K562 (cell line): ENCODE measurements at regions not wholly inside any gene's neighbourhood (a gene's known extent, or its start where the extent isn't known, plus 50 kb on each side); places are given as distances from the start of the nearest gene placed in this dataset.

Experiments
- ATAC-seq: fragments of 200-7000 bp; cut with Tn5 transposase; 3 replicates; pipeline ENCODE4 v1.9.1; 2020; ENCODE audit warnings: moderate library complexity
- BruUV-seq: library from RNA; stranded (reverse); fragments of 400-500 nt; replicated peaks from 2 replicates; lab custom pipeline; 2021; lab: Mats Ljungman, UMichigan
- CTCF ChIA-PET: fragments of 300-600 bp; formaldehyde crosslinking; extraction: SDS; loops from one replicate; lab custom pipeline; 2021; ENCODE audit warnings: low intra/inter-chr PET ratio; lab: Yijun Ruan, JAX
- POLR2A ChIA-PET: fragments of 300-600, 350-650 bp; sonication (Branson Sonifier 250); formaldehyde crosslinking; extraction: SDS; loops from one replicate; lab custom pipeline; 2021; ENCODE audit warnings: antibody characterized with exemption, inconsistent platforms; lab: Yijun Ruan, JAX
- DNase-seq, 4 experiments: peaks; one replicate each; pipeline versions ENCODE4 v3.0.0 to v3.0.0-alpha.2; 2011 to 2018; ENCODE audit warnings: low spot score in 3 of 4, mixed read lengths in 3 of 4; ENCODE audit errors: extremely low read depth in 1 of 4
- FAIRE-seq: peaks from 2 replicates; lab custom pipeline; 2011; peaks lifted over from hg19 to GRCh38; lab: Jason Lieb, UNC
- H2AFZ ChIP-seq: 2 replicates; pipeline ENCODE4 v1.6.0; 2011; ENCODE audit warnings: low read depth, low read length, control low read depth, inconsistent platforms
- H3K27ac ChIP-seq: fragments of 200-600 bp; 3 replicates; pipeline ENCODE4 v1.8.0; 2011; ENCODE audit warnings: low read depth, mild to moderate bottlenecking, control low read depth, inconsistent platforms, low read length, moderate library complexity, mixed read lengths; ENCODE audit errors: extremely low read depth
- H3K27me3 ChIP-seq, 2 experiments: fragments of 300-600 bp in 1 of 2; 2 replicates in 1 of 2; 3 replicates in 1 of 2; pipeline versions ENCODE4 v1.6.0 to v1.8.0; 2011; ENCODE audit warnings: inconsistent platforms in 2 of 2, low read length in 2 of 2, mild to moderate bottlenecking in 1 of 2, mixed read lengths in 1 of 2, moderate library complexity in 1 of 2; ENCODE audit not compliant: control insufficient read depth in 2 of 2, insufficient read depth in 2 of 2
- H3K36me3 ChIP-seq: fragments of 300-600 bp; 3 replicates; pipeline ENCODE4 v1.8.0; 2011; ENCODE audit warnings: mild to moderate bottlenecking, low read length, inconsistent platforms; ENCODE audit not compliant: control insufficient read depth, insufficient read depth
- H3K4me1 ChIP-seq, 2 experiments: fragments of 200-600 bp in 1 of 2; replicated peaks in 1 of 2; 2 replicates in 1 of 2; 3 replicates in 1 of 2; pipeline versions ENCODE4 v1.5.1 to v1.8.0; 2011; ENCODE audit warnings: inconsistent platforms in 2 of 2, low read length in 2 of 2, mild to moderate bottlenecking in 1 of 2, mixed read lengths in 1 of 2, moderate library complexity in 1 of 2; ENCODE audit not compliant: control insufficient read depth in 2 of 2, insufficient read depth in 2 of 2
- H3K4me2 ChIP-seq: 2 replicates; pipeline ENCODE4 v1.6.1; 2011; ENCODE audit warnings: low read length, control low read depth, inconsistent platforms, mixed read lengths; ENCODE audit not compliant: insufficient read depth
- H3K4me3 ChIP-seq: fragments of 200-600 bp; sonication (generic), shearing (Covaris generic); 2 replicates; pipeline ENCODE4 v1.5.1; 2016; ENCODE audit warnings: control low read depth, inconsistent platforms
- H3K79me2 ChIP-seq: fragments of 200-600 bp; 3 replicates; pipeline ENCODE4 v1.8.0; 2011; ENCODE audit warnings: low read length, inconsistent platforms; ENCODE audit not compliant: control insufficient read depth, insufficient read depth
- H3K9ac ChIP-seq, 2 experiments: 2 replicates each; pipeline versions ENCODE4 v1.6.0 to v1.6.1; 2011; ENCODE audit warnings: low read depth in 2 of 2, low read length in 2 of 2, control low read depth in 1 of 2, inconsistent platforms in 1 of 2, mild to moderate bottlenecking in 1 of 2, mixed read lengths in 1 of 2; ENCODE audit not compliant: insufficient read depth in 1 of 2
- H3K9me1 ChIP-seq: one replicate; pipeline ENCODE4 v1.6.0; 2011; ENCODE audit warnings: inconsistent platforms, mild to moderate bottlenecking, low read length, moderate library complexity; ENCODE audit not compliant: control insufficient read depth, insufficient read depth
- H3K9me3 ChIP-seq: replicated peaks from 2 replicates; pipeline ENCODE4 v1.5.1; 2011; ENCODE audit warnings: low read depth, low read length, inconsistent platforms; ENCODE audit not compliant: control insufficient read depth, insufficient read depth
- H4K20me1 ChIP-seq: replicated peaks from 2 replicates; pipeline ENCODE4 v1.6.1; 2011; ENCODE audit warnings: low read length, inconsistent platforms, mixed read lengths; ENCODE audit not compliant: control insufficient read depth, insufficient read depth
- ZNF740 ChIP-seq, 3 experiments: fragments of 200-800 bp in 1 of 3; sonication (Bioruptor generic) in 1 of 3; sonication (generic) in 1 of 3; formaldehyde crosslinking in 1 of 3; IDR thresholded peaks; 2 replicates each; pipeline versions ENCODE4 v1.6.1 to v1.8.0; 2016 to 2022; ENCODE audit warnings: mild to moderate bottlenecking in 2 of 3, missing compliant biosample characterization in 2 of 3, missing genetic modification characterization in 2 of 3, missing genetic modification reagents in 1 of 3
- WGBS: fragments of 100-300 bp; shearing (Covaris generic); methylation state at CpG from one replicate; pipeline ENCODE4 v1.1.6; 2016; ENCODE audit warnings: low coverage, mixed read lengths; ENCODE audit not compliant: insufficient coverage; ENCODE audit errors: missing lambda C conversion rate; 5-methylcytosine and 5-hydroxymethylcytosine counted together
- in situ Hi-C: fragments of 300-500 bp; cut with MboI; formaldehyde crosslinking; loops from 4 replicates; pipeline ENCODE4 v1.15.0; 2018; ENCODE audit warnings: inconsistent platforms, mixed read lengths
- intact Hi-C: fragments of 100-400 bp; cut with micrococcal nuclease; formaldehyde crosslinking; loops from 2 replicates; pipeline ENCODE4 v1.14.2; 2022
- TF ChIP-seq, protein P1 (sequence below): IDR thresholded peaks from 2 replicates; pipeline ENCODE4 v1.6.1; 2014; ENCODE audit warnings: antibody characterized with exemption
- TF ChIP-seq, protein P2 (sequence below): fragments of 250-450 bp; sonication (Bioruptor Pico); IDR thresholded peaks from 2 replicates; pipeline ENCODE4 v1.8.0; 2022; ENCODE audit warnings: moderate library complexity, mild to moderate bottlenecking, inconsistent platforms

GRCh38 chr16:50944033-50944432, 202.1 kb downstream of the CYLD start:
- in situ Hi-C loops, result no loop called here
- CTCF ChIA-PET, result no interaction called here
- H3K9me3 ChIP-seq, result no peaks in the 10 kb centered on the region
- ATAC-seq (no peak), DNase-seq (no peak)
- H3K79me2 ChIP-seq, result no peaks in the 10 kb centered on the region
- 0% methylated on average over 7 of the region's 7 CpGs for WGBS
- intact Hi-C loops, result no loop called here
- no peak overlapping the region for H2AFZ ChIP-seq
- no peaks in the 10 kb centered on the region for H4K20me1 ChIP-seq
- no peaks in the 10 kb centered on the region for H3K36me3 ChIP-seq
- no peak overlapping the region for H3K4me3 ChIP-seq
- BruUV-seq, result no TSS peak
- no peaks in the 10 kb centered on the region; a peak in 1 of 5 replicates for H3K27me3 ChIP-seq
- TF ChIP-seq, protein P1, sequence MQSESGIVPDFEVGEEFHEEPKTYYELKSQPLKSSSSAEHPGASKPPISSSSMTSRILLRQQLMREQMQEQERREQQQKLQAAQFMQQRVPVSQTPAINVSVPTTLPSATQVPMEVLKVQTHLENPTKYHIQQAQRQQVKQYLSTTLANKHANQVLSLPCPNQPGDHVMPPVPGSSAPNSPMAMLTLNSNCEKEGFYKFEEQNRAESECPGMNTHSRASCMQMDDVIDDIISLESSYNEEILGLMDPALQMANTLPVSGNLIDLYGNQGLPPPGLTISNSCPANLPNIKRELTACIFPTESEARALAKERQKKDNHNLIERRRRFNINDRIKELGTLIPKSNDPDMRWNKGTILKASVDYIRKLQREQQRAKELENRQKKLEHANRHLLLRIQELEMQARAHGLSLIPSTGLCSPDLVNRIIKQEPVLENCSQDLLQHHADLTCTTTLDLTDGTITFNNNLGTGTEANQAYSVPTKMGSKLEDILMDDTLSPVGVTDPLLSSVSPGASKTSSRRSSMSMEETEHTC, result no peak
- TF ChIP-seq, protein P2, sequence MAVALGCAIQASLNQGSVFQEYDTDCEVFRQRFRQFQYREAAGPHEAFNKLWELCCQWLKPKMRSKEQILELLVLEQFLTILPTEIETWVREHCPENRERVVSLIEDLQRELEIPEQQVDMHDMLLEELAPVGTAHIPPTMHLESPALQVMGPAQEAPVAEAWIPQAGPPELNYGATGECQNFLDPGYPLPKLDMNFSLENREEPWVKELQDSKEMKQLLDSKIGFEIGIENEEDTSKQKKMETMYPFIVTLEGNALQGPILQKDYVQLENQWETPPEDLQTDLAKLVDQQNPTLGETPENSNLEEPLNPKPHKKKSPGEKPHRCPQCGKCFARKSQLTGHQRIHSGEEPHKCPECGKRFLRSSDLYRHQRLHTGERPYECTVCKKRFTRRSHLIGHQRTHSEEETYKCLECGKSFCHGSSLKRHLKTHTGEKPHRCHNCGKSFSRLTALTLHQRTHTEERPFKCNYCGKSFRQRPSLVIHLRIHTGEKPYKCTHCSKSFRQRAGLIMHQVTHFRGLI, result no peak
- TF ChIP-seq ZNF740 (CRISPR knock-in tag; IDR thresholded peaks at IDR 0.05), result no peak
- TF ChIP-seq ZNF740 (tag; IDR thresholded peaks at IDR 0.05), result no peak
- TF ChIP-seq, all 486 proteins: peak for 0
- no peaks in the 10 kb centered on the region for H3K9me1 ChIP-seq
- no peak overlapping the region for H3K27ac ChIP-seq
- FAIRE-seq, result no peak
- H3K4me1 ChIP-seq, result no peaks in the 10 kb centered on the region
- H3K9ac ChIP-seq, result no peak overlapping the region
- POLR2A ChIA-PET, result interaction anchor here (1.2 kb wide), 1 partner anchor 11 kb away, joined by 3 read pairs; no protein-coding TSS in a partner anchor
- no peak overlapping the region for H3K4me2 ChIP-seq
